Calu3 (cell line): ENCODE measurements at regions not wholly inside any gene's neighbourhood (a gene's known extent, or its start where the extent isn't known, plus 50 kb on each side); places are given as distances from the start of the nearest gene placed in this dataset.

Source experiments
- BruUV-seq: library from RNA; stranded (reverse); fragments of 400-500 nt; replicated peaks from 2 replicates; lab custom pipeline; 2021; lab: Mats Ljungman, UMichigan
- CTCF ChIA-PET: fragments of 300-600 bp; sonication (Branson Sonifier 250); formaldehyde crosslinking; loops from one replicate; lab custom pipeline; 2022; ENCODE audit warnings: antibody characterized with exemption; lab: Charles Lee
- DNase-seq: peaks from one replicate; pipeline ENCODE4 v3.0.0; 2022
- H3K27ac Mint-ChIP-seq: one replicate; pipeline ENCODE4 v1.8.0; 2022; ENCODE audit warnings: mixed read lengths; ENCODE audit not compliant: unreplicated experiment
- H3K27me3 Mint-ChIP-seq: one replicate; pipeline ENCODE4 v1.8.0; 2022; ENCODE audit warnings: mixed read lengths; ENCODE audit not compliant: unreplicated experiment
- H3K36me3 Mint-ChIP-seq: one replicate; pipeline ENCODE4 v1.8.0; 2022; ENCODE audit warnings: mild to moderate bottlenecking, moderate library complexity, mixed read lengths; ENCODE audit not compliant: insufficient read depth, unreplicated experiment
- H3K4me1 Mint-ChIP-seq: one replicate; pipeline ENCODE4 v1.8.0; 2022; ENCODE audit warnings: mild to moderate bottlenecking, low read depth, mixed read lengths; ENCODE audit not compliant: unreplicated experiment
- H3K4me3 Mint-ChIP-seq: one replicate; pipeline ENCODE4 v1.8.0; 2022; ENCODE audit warnings: mild to moderate bottlenecking, low read depth, moderate library complexity, mixed read lengths; ENCODE audit not compliant: unreplicated experiment
- H3K9me3 Mint-ChIP-seq: one replicate; pipeline ENCODE4 v1.8.0; 2022; ENCODE audit warnings: low read depth, mixed read lengths; ENCODE audit not compliant: unreplicated experiment
- CTCF ChIP-seq: fragments of 200-600 bp; IDR thresholded peaks from one replicate; pipeline ENCODE4 v1.8.0; 2022; ENCODE audit warnings: antibody characterized with exemption; ENCODE audit not compliant: unreplicated experiment
- intact Hi-C: fragments of 100-400 bp; cut with micrococcal nuclease; formaldehyde crosslinking; loops from one replicate; pipeline ENCODE4 v1.10.0; 2022; ENCODE audit not compliant: unreplicated experiment

GRCh38 chr20:39103305-39103704 lies 141.2 kb downstream of the DHX35 start:
- BruUV-seq, result no TSS peak
- Mint-ChIP-seq H3K4me1 (peaks cover 13% of the 10 kb centered on the region), H3K27ac (no peak overlapping the region), H3K36me3 (no peaks in the 10 kb centered on the region), H3K4me3 (no peak overlapping the region), H3K9me3 (peaks cover 6% of the 10 kb centered on the region), H3K27me3 (peaks cover 97% of the 10 kb centered on the region)
- no peak for DNase-seq
- no peak for TF ChIP-seq CTCF
- CTCF ChIA-PET, result no interaction called here
- intact Hi-C loops, result no loop called here

- CTCF ChIA-PET, result no interaction called here
- no TSS peak for BruUV-seq
- peaks cover 1% of the 10 kb centered on the region for H3K4me1 Mint-ChIP-seq
- no peak for TF ChIP-seq CTCF
- H3K9me3 Mint-ChIP-seq, result peaks cover 6% of the 10 kb centered on the region
- H3K36me3 Mint-ChIP-seq, result no peaks in the 10 kb centered on the region
- DNase-seq, result no peak
- no peak overlapping the region for H3K27ac Mint-ChIP-seq
- intact Hi-C loops, result no loop called here
- no peak overlapping the region for H3K4me3 Mint-ChIP-seq
- H3K27me3 Mint-ChIP-seq, result peaks cover 97% of the 10 kb centered on the region
Measured at GRCh38 chr20:39101895-39102294, 139.8 kb downstream of the DHX35 start.

GRCh38 chr20:39100691-39101090 lies 138.5 kb downstream of the DHX35 start:
- TF ChIP-seq CTCF, result no peak
- CTCF ChIA-PET, result no interaction called here
- Mint-ChIP-seq H3K4me3 (no peak overlapping the region), H3K36me3 (no peaks in the 10 kb centered on the region), H3K27ac (no peak overlapping the region), H3K27me3 (peaks cover 96% of the 10 kb centered on the region), H3K4me1 (no peaks in the 10 kb centered on the region), H3K9me3 (peaks cover 6% of the 10 kb centered on the region)
- intact Hi-C loops, result no loop called here
- BruUV-seq, result no TSS peak
- no peak for DNase-seq

GRCh38 chr20:39097889-39098288 lies 135.7 kb downstream of the DHX35 start:
- intact Hi-C loops, result no loop called here
- no peak for DNase-seq
- BruUV-seq, result no TSS peak
- Mint-ChIP-seq H3K9me3 (no peaks in the 10 kb centered on the region), H3K4me1 (no peaks in the 10 kb centered on the region), H3K4me3 (no peak overlapping the region), H3K27ac (no peak overlapping the region), H3K27me3 (peaks cover 75% of the 10 kb centered on the region), H3K36me3 (no peaks in the 10 kb centered on the region)
- TF ChIP-seq CTCF, result no peak
- CTCF ChIA-PET, result no interaction called here

- no peak for DNase-seq
- BruUV-seq, result no TSS peak
- Mint-ChIP-seq H3K4me1 (no peaks in the 10 kb centered on the region), H3K36me3 (no peaks in the 10 kb centered on the region), H3K27ac (no peak overlapping the region), H3K4me3 (no peak overlapping the region), H3K9me3 (no peaks in the 10 kb centered on the region), H3K27me3 (peaks cover 75% of the 10 kb centered on the region)
- intact Hi-C loops, result no loop called here
- no peak for TF ChIP-seq CTCF
- CTCF ChIA-PET, result no interaction called here
Measured at GRCh38 chr20:39095870-39096269, 133.7 kb downstream of the DHX35 start.
